ENCODE measurements at regions not wholly inside any gene's neighbourhood (a gene's known extent, or its start where the extent isn't known, plus 50 kb on each side); places are given as distances from the start of the nearest gene placed in this dataset.
"Not testable (repeated sequence)": the region's sequence is repeated elsewhere in the genome, so short reads cannot be mapped to it uniquely, and the experiment has no call there.

DNA sequence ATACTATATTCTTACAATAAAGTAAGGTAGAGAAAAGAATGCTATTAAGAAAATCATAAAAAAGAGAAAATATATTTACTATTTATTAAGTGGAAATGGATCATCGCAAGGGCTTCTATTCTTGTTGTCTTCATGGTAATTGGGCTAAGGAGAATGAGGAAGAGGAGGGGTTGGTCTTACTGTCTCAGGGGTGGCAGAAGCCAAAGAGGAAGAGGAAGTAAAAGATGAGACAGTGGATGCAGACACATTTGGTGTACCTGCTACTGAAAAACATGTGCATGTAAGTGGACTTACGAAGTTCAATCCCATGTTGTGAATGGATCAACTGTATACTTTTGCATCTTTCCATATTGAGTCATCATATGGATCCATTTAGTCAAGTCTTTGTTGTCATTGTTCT lies 1502.1 kb upstream of the ADGRL3 start:
- DNase-seq, result no peak

DNA sequence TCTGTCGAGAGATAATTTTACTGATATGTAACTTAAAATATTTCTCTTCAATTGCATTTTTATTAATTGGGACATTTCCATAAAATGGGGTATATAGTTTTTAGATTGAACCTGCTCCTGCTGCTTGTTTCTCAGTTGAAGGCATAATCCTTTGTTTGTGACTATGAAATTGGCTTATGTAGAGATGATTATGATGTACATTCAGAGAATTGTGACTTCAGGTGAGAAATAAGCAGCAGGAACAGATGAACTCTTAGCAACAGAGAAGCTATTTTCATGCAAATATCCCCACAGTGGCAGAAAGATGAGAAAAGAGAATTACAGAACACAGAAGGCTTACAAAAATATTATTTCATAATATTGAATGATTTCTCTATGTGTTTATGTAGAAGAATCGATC lies 1499.5 kb upstream of the ADGRL3 start:
- DNase-seq, result no peak

DNA sequence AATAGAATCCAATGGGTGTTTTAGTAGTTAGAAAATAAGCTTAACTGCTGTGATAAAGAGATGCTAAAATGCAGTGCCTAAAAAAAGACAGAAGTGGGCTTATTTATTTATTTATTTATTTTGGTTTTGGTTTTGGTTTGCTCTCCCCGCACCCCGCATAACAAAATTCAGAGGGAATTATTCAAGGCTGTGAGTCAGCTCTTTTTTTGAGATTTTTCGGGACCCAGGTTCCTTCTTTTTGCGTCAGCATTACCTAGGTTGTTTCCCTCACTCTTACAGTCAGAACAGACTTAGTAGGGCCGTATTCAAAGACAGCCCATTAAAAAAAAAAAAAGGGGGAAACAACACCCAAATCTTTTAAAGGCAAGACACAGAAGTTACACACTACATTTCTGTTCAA lies 1495.5 kb upstream of the ADGRL3 start:
- DNase-seq, result no peak

DNA sequence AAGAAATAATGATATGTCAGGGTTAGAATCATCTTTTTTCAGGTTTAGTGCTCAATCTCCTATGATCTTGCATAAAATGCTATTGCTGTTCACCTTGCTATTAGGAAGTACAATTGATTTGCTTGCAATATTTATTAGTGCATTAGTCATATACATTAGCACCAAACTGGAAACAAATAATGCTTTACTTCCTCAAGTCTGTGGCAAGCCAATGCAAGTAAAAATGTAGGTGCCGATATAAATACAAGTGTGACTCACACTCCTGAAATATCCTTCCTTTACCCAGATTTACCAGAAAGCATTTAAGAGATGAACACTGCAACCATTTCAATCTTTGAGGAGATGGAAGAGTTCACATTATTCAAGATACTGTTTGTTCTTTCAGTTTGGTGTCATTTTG lies 1487.7 kb upstream of the ADGRL3 start:
- DNase-seq, result no peak

DNA sequence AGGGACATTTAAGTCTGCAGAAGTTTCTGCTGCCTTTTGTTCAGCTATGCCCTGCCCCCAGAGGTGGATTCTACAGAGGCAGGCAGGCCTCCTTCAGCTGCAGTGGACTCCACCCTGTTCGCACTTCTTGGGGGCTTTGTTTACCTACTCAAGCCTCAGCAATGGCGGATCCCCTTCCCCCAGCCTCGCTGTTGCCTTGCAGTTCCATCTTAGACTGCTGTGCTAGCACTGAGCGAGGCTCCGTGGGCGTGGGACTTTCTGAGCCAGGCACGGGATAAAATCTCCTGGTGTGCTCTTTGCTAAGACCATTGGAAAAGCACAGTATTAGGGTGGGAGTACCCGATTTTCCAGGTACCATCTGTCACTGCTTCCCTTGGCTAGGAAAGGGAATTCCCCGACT lies 1475.8 kb upstream of the ADGRL3 start:
- DNase-seq, result not testable (repeated sequence)

DNA sequence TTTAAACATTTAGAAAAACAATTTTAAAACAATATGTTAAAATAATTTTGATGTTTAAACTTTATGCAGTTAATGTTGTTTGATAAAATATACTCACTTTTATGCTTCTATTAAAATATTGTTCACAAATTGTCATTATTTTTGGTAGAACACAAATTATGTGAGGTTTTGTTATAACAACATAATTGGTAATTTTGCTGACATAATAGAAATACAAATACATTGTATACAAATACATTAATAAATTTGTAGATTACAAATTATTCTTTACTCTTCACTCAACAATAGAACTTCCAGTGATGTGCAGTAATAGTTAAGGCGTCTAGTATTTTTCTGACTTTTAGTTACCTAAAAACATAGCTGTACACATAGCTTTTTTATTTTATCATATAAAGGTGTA lies 1472.4 kb upstream of the ADGRL3 start:
- DNase-seq, result no peak

DNA sequence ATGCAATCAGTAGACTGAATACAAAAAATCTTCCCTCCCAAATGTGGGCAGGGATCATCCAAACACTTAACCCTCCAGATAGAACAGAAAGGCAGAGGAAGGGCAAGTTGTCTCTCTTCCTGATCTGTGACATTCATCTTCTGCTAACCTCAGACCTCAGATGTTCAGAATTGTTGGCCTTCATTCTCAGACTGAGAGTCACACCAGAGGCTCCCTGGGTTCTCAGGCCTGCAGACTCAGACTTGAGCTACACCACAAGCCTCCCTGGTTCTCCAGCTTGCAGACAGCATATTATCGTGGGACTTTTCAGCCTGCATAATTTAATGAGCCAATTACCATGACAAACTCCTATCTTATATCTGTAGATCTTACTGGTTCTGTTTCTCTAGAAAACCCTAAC lies 1471.6 kb upstream of the ADGRL3 start:
- no peak for DNase-seq

DNA sequence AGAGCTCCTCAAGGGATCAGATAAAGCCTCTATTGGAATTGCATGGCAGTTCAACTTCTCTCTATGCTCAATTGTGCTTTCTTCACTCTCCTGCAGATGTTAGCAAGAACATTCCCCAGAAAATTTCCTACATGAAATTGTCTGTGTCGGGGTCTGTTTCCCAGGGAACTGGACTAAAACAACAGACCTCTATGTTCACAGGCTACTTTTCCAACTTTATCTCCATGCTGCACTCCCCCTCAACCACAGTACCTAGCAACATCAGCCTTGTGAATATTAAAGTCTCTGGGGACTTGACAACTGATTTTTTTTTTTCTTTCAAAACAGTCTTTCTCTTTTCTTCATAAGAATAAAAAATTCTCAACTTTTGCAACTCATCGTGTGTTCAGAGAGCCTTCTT lies 1470.8 kb upstream of the ADGRL3 start:
- DNase-seq, result no peak

DNA sequence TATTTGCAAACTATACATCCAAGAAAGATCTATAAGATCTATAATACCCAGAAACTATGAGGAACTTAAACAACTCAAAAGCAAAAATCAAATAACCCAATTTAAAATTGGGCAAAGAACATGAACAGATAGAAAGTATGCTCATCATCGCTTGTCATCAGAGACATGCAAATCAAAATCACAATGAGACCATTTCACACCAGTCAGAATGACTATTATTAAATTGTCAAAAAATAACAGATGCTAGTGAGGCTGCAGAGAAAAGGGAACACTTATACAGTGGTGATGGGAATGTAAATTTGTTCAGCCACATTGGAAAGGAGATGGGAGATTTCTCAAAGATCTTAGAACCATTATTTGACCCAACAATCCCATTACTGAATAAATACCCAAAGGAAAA lies 1451.7 kb upstream of the ADGRL3 start:
- no peak for DNase-seq

DNA sequence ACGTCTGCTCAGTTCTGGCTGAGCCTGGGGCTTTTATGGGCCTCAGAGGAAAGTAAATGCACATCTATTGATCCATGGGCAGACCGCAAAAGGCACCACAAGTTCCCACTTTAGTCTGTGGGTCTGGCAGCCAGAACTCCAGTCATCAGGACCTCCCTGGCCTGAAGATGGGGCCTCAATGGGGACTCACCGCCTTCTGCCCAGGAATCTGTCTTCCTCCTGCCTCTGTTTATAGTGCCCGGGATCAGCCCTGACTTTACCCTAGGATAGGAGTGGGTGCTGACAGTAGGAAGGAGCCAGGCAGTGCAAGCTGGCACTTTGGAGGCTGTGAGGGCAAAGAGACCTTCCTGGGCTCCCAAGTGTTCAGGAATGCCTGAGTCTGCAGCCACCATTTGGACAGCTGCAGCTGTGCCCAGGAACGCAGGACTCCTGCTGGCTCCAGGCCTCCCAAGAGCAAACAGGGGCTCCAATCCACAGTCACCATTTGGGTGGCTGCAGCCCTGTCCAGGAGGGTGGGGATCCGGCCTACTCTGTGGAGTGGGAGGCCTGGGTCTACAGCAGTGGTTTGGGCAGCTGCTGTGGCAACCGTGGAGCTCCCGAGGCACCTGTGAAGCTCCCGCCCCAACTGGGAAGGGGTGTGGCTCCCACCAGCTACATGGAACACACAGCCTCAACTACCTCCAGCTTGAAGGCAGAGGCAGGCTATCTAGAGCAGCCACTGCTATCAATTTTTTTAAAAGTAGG lies 1440.9 kb upstream of the ADGRL3 start:
- DNase-seq, result no peak

DNA sequence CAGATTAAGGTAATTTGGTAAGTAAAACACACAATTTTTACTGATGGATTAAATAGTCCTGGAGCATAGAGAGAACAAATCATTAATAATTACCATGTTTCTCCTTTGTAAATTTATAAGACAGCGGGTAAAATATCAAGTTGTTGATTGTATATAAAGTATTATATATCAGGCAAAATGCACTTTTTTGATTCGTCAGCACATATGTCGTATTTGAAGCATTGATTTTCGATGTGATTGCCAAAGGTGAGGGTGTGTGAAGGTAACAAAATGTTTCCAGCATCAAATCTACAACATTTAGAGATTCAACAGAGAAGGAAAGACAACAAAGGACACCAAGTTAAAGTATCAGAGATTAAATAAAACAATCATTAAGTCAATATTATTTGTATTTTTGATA lies 1437.8 kb upstream of the ADGRL3 start:
- DNase-seq, result no peak

DNA sequence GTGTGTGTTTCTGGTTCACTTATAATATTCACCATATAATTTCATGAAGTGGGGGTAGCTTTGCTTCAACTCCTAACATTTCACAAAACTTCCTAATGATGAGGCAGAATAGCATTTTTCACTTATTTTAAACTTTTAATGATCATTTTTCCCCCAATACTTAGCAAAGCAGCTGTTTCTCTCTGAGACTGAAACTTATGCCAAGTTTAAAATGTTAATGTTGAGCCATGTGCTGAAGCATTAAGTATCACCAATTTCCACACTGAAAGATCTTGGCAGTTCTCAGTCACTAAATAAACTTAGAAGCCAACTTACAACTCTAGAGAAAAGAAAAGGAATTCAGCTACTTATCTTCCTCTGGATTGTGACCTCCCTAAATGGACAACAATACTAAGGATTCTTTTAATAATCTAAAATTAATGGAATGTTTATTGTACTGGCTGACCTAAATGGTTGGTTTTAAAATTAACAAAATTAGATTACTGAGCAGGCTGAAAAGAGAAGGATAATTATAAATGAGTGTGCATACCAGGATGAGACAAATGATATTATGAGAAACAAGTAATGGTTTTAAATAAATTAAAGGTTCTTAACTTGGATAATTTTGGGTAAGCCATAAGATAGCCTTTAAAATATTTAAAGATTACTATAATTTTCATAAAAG lies 1429.4 kb upstream of the ADGRL3 start:
- DNase-seq, result peak; percentile 31

DNA sequence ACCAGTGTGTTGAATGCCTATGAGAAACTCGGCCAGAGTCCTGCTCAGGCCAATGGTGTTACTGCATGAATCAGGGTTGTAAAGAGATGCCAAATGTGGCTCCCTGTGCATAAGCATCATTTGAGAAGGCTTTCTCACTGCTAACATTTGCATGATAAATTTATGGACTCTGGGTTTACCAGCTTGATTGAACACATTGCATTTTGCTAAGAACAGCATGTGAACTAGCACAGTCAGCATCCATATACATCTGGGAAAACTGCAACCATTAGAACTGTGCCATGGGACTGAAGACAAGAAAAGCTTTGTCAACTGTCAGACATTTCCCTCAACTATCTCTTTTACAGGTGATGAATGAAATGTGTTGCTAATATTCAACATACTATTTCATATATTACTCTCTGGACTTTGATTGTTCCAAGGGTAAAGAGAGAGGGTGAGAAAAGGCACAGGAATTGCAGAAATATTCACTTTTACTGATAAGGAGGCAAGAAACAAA lies 1427.4 kb upstream of the ADGRL3 start:
- DNase-seq, result no peak

DNA sequence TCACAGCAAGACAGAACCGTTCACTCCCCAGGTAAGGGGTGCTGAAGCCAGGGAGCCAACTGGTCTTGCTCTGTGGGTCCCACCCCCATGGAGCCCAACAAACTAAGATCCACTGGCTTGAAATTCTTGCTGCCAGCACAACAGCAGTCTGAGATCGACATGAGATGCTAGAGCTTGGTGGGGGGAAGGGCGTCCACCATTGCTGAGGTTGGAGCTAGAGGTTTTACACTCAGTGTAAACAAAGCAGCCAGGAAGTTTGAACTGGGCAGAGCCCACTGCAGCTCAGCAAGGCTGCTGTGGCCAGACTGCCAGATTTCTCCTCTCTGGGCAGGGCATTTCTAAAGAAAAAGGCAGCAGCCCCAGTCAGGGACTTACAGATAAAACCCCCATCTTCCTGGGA lies 1419.9 kb upstream of the ADGRL3 start:
- not testable (repeated sequence) for DNase-seq

DNA sequence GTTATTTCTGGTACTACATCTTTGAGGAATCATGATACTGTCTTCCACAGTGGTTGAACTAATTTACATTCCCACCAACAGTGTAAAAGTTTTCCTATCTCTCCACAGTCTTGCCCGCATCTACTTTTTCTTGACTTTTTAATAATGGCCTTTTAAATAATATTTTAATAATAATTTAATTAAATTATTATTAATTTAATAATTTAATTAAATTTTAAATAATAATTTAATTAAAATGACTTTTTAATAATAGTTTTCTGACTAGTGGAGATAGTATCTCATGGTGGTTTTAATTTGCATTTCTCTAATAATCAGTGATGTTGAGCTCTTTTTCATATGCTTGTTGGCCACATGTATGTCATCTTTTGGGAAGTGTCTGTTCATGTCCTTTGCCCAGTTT lies 1395.0 kb upstream of the ADGRL3 start:
- no peak for DNase-seq

DNA sequence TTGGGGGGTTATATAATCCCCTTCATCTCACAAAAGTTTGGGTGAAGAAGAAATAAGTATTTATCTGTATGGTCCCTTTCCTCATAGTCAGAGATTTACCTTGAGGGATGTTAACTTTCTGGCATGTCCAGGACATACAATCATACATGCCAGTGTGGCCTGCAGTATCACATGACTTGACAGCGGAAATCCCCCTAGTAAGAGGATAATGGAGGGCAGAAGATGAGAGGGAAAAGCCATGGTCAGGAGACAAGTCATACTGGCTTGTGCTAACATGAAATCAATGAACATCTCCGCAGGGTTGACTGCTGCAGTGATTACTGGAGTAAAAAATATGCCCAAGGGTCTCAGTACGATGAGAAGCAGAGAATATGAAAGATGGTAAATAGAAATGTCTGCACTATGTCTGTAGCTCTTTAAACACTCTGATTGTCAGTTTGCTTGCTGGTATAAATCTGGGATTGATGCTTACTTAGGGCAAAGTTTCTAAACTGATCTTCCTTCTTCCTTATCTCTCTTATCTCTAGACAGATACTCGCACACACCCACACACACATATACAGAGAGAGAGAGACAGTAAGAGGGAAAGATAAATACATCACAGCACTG lies 1385.6 kb upstream of the ADGRL3 start:
- DNase-seq, result no peak

DNA sequence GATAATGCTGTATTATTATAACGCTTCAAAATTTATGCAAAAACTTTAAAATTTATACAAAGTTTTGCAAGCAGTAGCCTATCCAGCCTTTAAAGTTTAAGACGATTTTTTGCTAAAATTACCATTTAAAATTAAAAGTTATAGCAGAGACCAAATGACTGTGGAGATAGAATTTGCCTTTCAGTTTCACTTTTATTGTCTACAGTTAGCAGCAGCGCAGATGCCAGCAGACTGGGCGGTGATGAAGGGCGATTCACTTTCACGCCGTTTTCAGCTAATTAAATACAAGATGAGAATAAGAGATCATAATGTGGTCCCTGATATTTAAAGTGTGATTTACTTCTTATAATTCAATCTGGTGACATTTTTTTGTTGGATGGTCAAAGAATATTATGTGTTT lies 1381.5 kb upstream of the ADGRL3 start:
- peak in 1 of 2 donors; percentile 9 for DNase-seq

DNA sequence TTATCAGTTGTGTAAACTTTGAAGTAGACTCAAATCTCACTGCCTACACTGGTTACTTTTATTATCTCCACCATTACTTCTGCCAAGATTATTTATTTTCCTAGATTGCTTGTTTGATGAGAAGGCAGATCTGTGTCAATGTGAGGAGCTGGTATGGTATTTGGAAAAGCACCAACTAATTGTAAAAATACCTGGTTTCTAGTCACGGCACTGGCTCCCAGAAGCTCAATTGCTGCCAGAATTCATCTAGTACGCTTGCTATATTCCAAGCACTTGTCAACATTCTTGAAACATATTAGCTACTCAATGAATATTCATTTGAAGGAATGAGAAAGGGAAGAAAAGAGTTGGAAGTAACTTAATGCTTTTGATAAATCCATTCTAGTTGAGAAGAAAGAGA lies 1376.8 kb upstream of the ADGRL3 start:
- DNase-seq, result no peak

DNA sequence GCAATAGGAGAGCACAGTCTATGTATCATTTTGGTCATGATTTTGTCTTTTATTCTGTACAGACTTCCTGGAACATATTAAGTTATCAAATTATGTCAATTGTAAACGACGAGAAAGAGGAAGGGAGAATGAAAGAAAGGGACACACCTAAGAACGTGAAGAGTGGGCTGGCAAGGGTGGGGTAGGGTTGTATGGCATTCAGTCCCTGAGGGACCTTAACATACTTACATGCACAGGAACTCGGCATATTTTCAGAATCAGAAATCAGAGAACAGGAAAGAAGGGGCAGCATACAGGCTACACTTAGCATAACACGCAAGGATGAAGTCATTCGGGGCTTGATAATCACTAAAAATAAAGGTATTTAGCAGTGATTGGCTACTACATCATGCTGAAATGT lies 1375.0 kb upstream of the ADGRL3 start:
- DNase-seq, result no peak

DNA sequence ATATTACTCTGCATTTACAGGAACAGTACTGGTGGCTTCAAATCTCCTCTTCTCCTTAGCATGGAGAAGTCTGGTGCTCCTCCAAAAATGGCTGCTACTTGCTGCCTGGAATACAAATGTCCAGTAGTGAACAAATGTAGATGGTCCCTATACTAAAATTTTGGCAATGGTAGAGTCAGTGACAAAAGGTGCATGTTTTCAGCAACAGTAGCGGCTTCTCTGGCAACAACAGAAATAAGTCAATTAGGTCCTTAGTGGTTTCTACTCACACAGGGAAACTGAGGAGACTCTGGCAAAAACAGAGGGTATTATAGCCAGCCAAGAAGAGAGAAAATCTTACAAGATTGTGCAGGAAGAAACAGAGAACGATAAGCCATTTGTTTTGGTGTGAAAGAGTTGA lies 1368.4 kb upstream of the ADGRL3 start:
- no peak for DNase-seq

DNA sequence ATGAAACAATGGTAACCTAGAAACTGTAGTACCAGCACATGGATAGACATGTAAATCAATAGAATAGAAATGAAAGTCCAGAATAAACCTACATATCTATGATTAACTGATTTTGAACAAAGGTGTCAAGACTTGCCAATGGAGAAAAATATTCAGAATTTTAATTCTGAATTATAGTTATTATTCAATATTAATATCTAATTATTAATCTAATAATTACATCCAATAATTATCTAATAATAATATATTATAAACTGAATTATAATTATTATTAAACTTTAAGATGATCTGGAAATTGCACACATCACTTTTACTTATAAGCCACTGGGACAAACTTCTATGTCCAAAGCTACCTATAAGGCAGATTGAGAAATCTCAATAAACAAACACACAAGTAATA lies 1365.2 kb upstream of the ADGRL3 start:
- DNase-seq, result no peak

DNA sequence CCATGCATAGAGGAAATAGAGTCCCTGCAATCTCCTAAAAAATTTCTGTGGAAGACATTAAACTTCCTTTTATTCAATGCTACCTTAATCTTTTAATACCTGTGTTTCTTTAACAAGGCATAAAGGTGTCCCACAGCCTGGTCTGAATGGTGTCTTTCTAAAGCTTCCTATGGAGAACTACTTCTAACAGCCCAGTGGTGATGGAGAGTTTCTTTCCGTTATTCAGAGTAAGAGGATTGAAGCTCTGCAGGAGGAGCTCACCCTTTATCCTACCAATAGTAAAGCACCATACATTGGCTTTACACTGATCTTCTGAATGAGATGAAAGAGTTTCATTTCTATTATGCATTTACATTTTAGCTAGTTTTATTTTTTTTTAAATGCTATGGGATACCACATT lies 1362.4 kb upstream of the ADGRL3 start:
- DNase-seq, result no peak

DNA sequence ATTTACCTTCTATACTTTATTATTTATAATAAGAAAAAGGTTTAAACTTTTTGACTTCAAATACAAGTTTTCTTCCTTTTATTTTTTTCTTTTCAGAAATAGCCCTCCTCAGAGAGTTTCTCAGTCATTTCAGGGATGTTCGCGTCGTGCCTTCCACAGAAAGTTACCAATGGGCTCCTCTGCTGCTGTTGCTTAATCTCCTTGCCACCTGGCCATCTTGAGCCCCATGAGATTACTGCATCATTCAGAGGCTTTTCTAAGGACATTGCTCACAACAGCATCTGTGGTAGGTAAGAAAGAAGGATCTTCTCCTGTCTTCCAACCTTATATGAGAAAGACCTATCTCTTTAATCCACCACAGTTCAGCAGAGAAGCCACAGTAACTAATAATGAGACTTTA lies 1361.9 kb upstream of the ADGRL3 start:
- no peak for DNase-seq
